GM12878 (cell line): ENCODE measurements at regions not wholly inside any gene's neighbourhood (a gene's known extent, or its start where the extent isn't known, plus 50 kb on each side); places are given as distances from the start of the nearest gene placed in this dataset.

ENCODE experiments used
- BCL11A ChIP-seq: IDR thresholded peaks from 2 replicates; pipeline ENCODE4 v1.6.1; 2011; ENCODE audit warnings: low read depth, low read length
- CBX5 ChIP-seq: sonication (generic); IDR thresholded peaks from 2 replicates; pipeline ENCODE4 v1.6.1; 2016; ENCODE audit warnings: low read depth, moderate library complexity, mild to moderate bottlenecking, inconsistent platforms
- CEBPB ChIP-seq, 2 experiments: fragments of 150-350 bp in 1 of 2; IDR thresholded peaks; 2 replicates each; pipeline ENCODE4 v1.6.1; 2012 to 2014; ENCODE audit warnings: low read depth in 2 of 2, low read length in 2 of 2, borderline replicate concordance in 1 of 2, inconsistent platforms in 1 of 2
- CEBPZ ChIP-seq: fragments of 150-350 bp; IDR thresholded peaks from 2 replicates; pipeline ENCODE4 v1.6.1; 2016; ENCODE audit warnings: low read depth, low read length
- E2F4 ChIP-seq: IDR thresholded peaks from 2 replicates; pipeline ENCODE4 v1.6.1; 2012; ENCODE audit warnings: low read depth, low read length, improper control_type of control experiment
- EP300 ChIP-seq, 2 experiments: fragments of 150-350 bp in 1 of 2; IDR thresholded peaks; 2 replicates each; pipeline ENCODE4 v1.6.1; 2011 to 2012; ENCODE audit warnings: low read depth in 2 of 2, low read length in 2 of 2, borderline replicate concordance in 1 of 2, improper control_type of control experiment in 1 of 2, inconsistent platforms in 1 of 2; ENCODE audit not compliant: control insufficient read depth in 1 of 2
- ETV6 ChIP-seq, 2 experiments: fragments of 450-650 bp in 1 of 2; IDR thresholded peaks in 1 of 2; conservative IDR thresholded peaks in 1 of 2; 2 replicates each; pipeline ENCODE4 v1.6.1; 2014; ENCODE audit warnings: antibody characterized with exemption in 1 of 2, borderline replicate concordance in 1 of 2, low read depth in 1 of 2, mild to moderate bottlenecking in 1 of 2, moderate library complexity in 1 of 2
- HSF1 ChIP-seq: fragments of 150-350 bp; IDR thresholded peaks from 2 replicates; pipeline ENCODE4 v1.6.1; 2014; ENCODE audit warnings: mild to moderate bottlenecking, low read depth, low read length
- IKZF1 ChIP-seq: fragments of 450-650 bp; conservative IDR thresholded peaks from 2 replicates; pipeline ENCODE4 v1.6.1; 2017; ENCODE audit warnings: antibody characterized with exemption, mild to moderate bottlenecking
- JUNB ChIP-seq: IDR thresholded peaks from 2 replicates; pipeline ENCODE4 v1.6.1; 2016; ENCODE audit warnings: antibody characterized with exemption, mild to moderate bottlenecking
- MLLT1 ChIP-seq: fragments of 450-650 bp; IDR thresholded peaks from 2 replicates; pipeline ENCODE4 v1.6.1; 2016; ENCODE audit warnings: mild to moderate bottlenecking
- MTA2 ChIP-seq: fragments of 450-650 bp; IDR thresholded peaks from 2 replicates; pipeline ENCODE4 v1.6.1; 2016; ENCODE audit warnings: low read depth, mild to moderate bottlenecking, moderate library complexity
- NFIC ChIP-seq: IDR thresholded peaks from 2 replicates; pipeline ENCODE4 v1.6.1; 2012; ENCODE audit warnings: low read depth, mild to moderate bottlenecking, inconsistent platforms, low read length, moderate library complexity
- NFYA ChIP-seq: IDR thresholded peaks from 2 replicates; pipeline ENCODE4 v1.6.1; 2011; ENCODE audit warnings: low read depth, mild to moderate bottlenecking, low read length, improper control_type of control experiment, borderline replicate concordance
- PKNOX1 ChIP-seq: fragments of 450-650 bp; IDR thresholded peaks from 2 replicates; pipeline ENCODE4 v1.6.1; 2016; ENCODE audit warnings: mild to moderate bottlenecking
- TARDBP ChIP-seq: IDR thresholded peaks from 2 replicates; pipeline ENCODE4 v1.6.1; 2016; ENCODE audit warnings: borderline replicate concordance
- TBL1XR1 ChIP-seq: IDR thresholded peaks from 2 replicates; pipeline ENCODE4 v1.6.1; 2012; ENCODE audit warnings: low read depth, low read length, improper control_type of control experiment
- ZBED1 ChIP-seq: IDR thresholded peaks from 2 replicates; pipeline ENCODE4 v1.6.1; 2016; ENCODE audit warnings: borderline replicate concordance

- TF ChIP-seq E2F4, result no peak
- peak; percentile 54; the same call in 1 of the 2 replicates for TF ChIP-seq CBX5
- peak; percentile 79; the same call in 1 of the 2 replicates for TF ChIP-seq TBL1XR1
- TF ChIP-seq IKZF1, result peak; percentile 82
- no peak for TF ChIP-seq HSF1
- TF ChIP-seq BCL11A, result peak; percentile 96
- no peak for TF ChIP-seq NFYA
- peak; percentile 93 for TF ChIP-seq NFIC
- TF ChIP-seq MLLT1, result no peak
- 0 out of 4 replicates have a peak, but pooled peaks of 1 of the 2 experiments have one; percentile 27 for TF ChIP-seq CEBPB (IDR thresholded peaks at IDR 0.05; ENCODE audit: borderline replicate concordance in 1 of 2, low read depth in 2 of 2, low read length in 2 of 2)
- TF ChIP-seq CEBPZ, result no peak
- TF ChIP-seq MTA2, result peak; percentile 77
- peak; percentile 86 for TF ChIP-seq PKNOX1
- TF ChIP-seq ZBED1, result peak; percentile 92; the same call in 1 of the 2 replicates
- peak; percentile 70 to 81; a peak in 2 of 4 replicates for TF ChIP-seq EP300 (IDR thresholded peaks at IDR 0.05; ENCODE audit: borderline replicate concordance in 1 of 2, control insufficient read depth in 1 of 2, low read depth in 2 of 2, low read length in 2 of 2)
- TF ChIP-seq JUNB, result peak; percentile 96
- peak in 1 of 2 experiments; percentile 90; a peak in 1 of 4 replicates for TF ChIP-seq ETV6 (conservative IDR thresholded peaks at IDR 0.05 in 1 of 2, IDR thresholded peaks at IDR 0.05 in 1 of 2; ENCODE audit: borderline replicate concordance in 1 of 2, low read depth in 1 of 2)
- 0 out of 2 replicates have a peak, but pooled peaks have one; percentile 27 for TF ChIP-seq TARDBP
These were observed 210.7 kb upstream of the SLC24A2 start (continued) for GRCh38 chr9:19999491-20000057.
